ENCODE measurements at regions not wholly inside any gene's neighbourhood (a gene's known extent, or its start where the extent isn't known, plus 50 kb on each side); places are given as distances from the start of the nearest gene placed in this dataset.

DNA sequence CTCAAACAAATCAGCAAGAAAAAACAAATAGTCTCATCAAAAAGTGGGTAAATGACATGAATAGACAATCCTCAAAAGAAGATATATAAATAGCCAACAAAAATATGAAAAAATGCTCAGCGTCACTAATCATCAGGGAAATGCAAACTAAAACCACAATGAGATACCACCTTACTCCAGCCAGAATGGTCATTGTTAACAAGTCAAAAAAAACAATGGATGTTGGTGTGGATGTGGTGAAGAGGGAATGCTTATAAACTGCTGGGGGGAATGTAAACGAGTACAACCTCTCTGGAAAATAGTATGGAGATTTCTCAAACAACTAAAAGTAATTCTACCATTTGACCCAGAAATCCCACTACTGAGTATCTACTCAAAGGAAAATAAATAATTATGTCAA lies 239.2 kb upstream of the RFC3 start:
- Histone ChIP-seq H2BK20ac (ENCODE audit: low read depth, low read length) (no peak overlapping the region), H3K9me1 (ENCODE audit: insufficient read depth, low read length) (no peaks in the 10 kb centered on the region), H2AK5ac (ENCODE audit: low read depth, low read length) (no peak overlapping the region), H4K5ac (ENCODE audit: low read depth, low read length) (no peak overlapping the region), H3K18ac (ENCODE audit: low read depth, low read length) (no peak overlapping the region), H4K20me1 (ENCODE audit: insufficient read depth, low read length) (no peaks in the 10 kb centered on the region), H4K91ac (ENCODE audit: insufficient read depth, low read depth, low read length) (no peak overlapping the region), H2AFZ (replicated peaks; ENCODE audit: low read length, poor library complexity) (no peak overlapping the region), H3K36me3 (ENCODE audit: control insufficient read depth, insufficient read depth, low read length) (no peaks in the 10 kb centered on the region), H3K9ac (ENCODE audit: low read depth, low read length) (no peak overlapping the region), H2AK9ac (replicated peaks; ENCODE audit: low read depth, low read length, poor library complexity) (no peak overlapping the region), H4K8ac (ENCODE audit: low read depth in 2 of 2, low read length in 2 of 2) (no peak overlapping the region), H3K27ac (ENCODE audit: insufficient read depth, low read length) (no peak overlapping the region), H3K56ac (ENCODE audit: extremely low read depth, insufficient read depth, low read length) (no peak overlapping the region), H3K14ac (replicated peaks; ENCODE audit: low read depth, low read length) (no peak overlapping the region), H3K4me2 (ENCODE audit: low read depth, low read length) (no peak overlapping the region), H3K79me1 (ENCODE audit: low read depth in 1 of 2, low read length in 2 of 2) (no peaks in the 10 kb centered on the region), H2BK120ac (ENCODE audit: low read depth, low read length) (no peak overlapping the region), H2BK5ac (ENCODE audit: low read depth, low read length, poor library complexity, severe bottlenecking) (no peak overlapping the region), H3K4me3 (ENCODE audit: insufficient read depth, low read depth, low read length) (no peak overlapping the region), H2BK15ac (ENCODE audit: low read depth, low read length) (no peak overlapping the region), H3K4me1 (ENCODE audit: control insufficient read depth, insufficient read depth, low read length) (no peaks in the 10 kb centered on the region), H3K9me3 (ENCODE audit: control insufficient read depth, insufficient read depth, low read length) (no peaks in the 10 kb centered on the region), H3K4ac (ENCODE audit: low read depth, low read length) (no peak overlapping the region), H3K23ac (ENCODE audit: low read depth, low read length) (no peak overlapping the region), H3K27me3 (ENCODE audit: control insufficient read depth, insufficient read depth, low read length) (no peaks in the 10 kb centered on the region; the same call in 1 of the 2 replicates)
- dilution Hi-C loops (cut with HindIII; ENCODE audit: low sequenced_read_pairs, unreplicated experiment) = no loop called here
- POLR2A ChIA-PET (ENCODE audit: unreplicated experiment) = no interaction called here
- CTCF ChIA-PET = no interaction called here
- in situ Hi-C loops (cut with MboI; ENCODE audit: low sequenced_read_pairs) = no loop called here
- intact Hi-C loops (cut with micrococcal nuclease) = no loop called here
- DNase-seq = no peak
- TF ChIP-seq MAZ (IDR thresholded peaks at IDR 0.05; ENCODE audit: borderline replicate concordance, low read depth, low read length) (no peak), SMC3 (IDR thresholded peaks at IDR 0.05; ENCODE audit: low read depth, low read length) (no peak), CEBPB (IDR thresholded peaks at IDR 0.05; ENCODE audit: low read depth, low read length) (no peak), RAD21 (IDR thresholded peaks at IDR 0.05; ENCODE audit: low read length) (no peak), MXI1 (IDR thresholded peaks at IDR 0.05; ENCODE audit: borderline replicate concordance, low read depth, low read length) (no peak), POLR2A (IDR thresholded peaks at IDR 0.05; ENCODE audit: low read depth, low read length) (no peak), CHD1 (IDR thresholded peaks at IDR 0.05; ENCODE audit: low read depth, low read length) (no peak), FOS (IDR thresholded peaks at IDR 0.05; ENCODE audit: low read depth, low read length) (no peak), MAFK (IDR thresholded peaks at IDR 0.05; ENCODE audit: low read depth, low read length) (no peak), NFE2L2 (IDR thresholded peaks at IDR 0.05; ENCODE audit: low read depth, low read length) (no peak), RCOR1 (IDR thresholded peaks at IDR 0.05; ENCODE audit: insufficient replicate concordance, low read length) (no peak), BHLHE40 (IDR thresholded peaks at IDR 0.05; ENCODE audit: low read depth, low read length) (no peak), RFX5 (IDR thresholded peaks at IDR 0.05; ENCODE audit: low read depth, low read length) (no peak)
- TF ChIP-seq, protein P1, sequence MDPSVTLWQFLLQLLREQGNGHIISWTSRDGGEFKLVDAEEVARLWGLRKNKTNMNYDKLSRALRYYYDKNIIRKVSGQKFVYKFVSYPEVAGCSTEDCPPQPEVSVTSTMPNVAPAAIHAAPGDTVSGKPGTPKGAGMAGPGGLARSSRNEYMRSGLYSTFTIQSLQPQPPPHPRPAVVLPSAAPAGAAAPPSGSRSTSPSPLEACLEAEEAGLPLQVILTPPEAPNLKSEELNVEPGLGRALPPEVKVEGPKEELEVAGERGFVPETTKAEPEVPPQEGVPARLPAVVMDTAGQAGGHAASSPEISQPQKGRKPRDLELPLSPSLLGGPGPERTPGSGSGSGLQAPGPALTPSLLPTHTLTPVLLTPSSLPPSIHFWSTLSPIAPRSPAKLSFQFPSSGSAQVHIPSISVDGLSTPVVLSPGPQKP (IDR thresholded peaks at IDR 0.05; ENCODE audit: borderline replicate concordance, low read depth, low read length) = no peak
- TF ChIP-seq, protein P2, sequence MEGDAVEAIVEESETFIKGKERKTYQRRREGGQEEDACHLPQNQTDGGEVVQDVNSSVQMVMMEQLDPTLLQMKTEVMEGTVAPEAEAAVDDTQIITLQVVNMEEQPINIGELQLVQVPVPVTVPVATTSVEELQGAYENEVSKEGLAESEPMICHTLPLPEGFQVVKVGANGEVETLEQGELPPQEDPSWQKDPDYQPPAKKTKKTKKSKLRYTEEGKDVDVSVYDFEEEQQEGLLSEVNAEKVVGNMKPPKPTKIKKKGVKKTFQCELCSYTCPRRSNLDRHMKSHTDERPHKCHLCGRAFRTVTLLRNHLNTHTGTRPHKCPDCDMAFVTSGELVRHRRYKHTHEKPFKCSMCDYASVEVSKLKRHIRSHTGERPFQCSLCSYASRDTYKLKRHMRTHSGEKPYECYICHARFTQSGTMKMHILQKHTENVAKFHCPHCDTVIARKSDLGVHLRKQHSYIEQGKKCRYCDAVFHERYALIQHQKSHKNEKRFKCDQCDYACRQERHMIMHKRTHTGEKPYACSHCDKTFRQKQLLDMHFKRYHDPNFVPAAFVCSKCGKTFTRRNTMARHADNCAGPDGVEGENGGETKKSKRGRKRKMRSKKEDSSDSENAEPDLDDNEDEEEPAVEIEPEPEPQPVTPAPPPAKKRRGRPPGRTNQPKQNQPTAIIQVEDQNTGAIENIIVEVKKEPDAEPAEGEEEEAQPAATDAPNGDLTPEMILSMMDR (conservative IDR thresholded peaks at IDR 0.05; ENCODE audit: low read depth, low read length) = no peak
- TF ChIP-seq, protein P3, sequence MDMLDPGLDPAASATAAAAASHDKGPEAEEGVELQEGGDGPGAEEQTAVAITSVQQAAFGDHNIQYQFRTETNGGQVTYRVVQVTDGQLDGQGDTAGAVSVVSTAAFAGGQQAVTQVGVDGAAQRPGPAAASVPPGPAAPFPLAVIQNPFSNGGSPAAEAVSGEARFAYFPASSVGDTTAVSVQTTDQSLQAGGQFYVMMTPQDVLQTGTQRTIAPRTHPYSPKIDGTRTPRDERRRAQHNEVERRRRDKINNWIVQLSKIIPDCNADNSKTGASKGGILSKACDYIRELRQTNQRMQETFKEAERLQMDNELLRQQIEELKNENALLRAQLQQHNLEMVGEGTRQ (IDR thresholded peaks at IDR 0.05; ENCODE audit: low read depth, low read length) = no peak
- WGBS, 2 experiments (ENCODE audit: extremely low coverage in 2 of 2, insufficient read length in 1 of 2) = no CpG with 5 or more reads among the region's 2 CpGs
- ATAC-seq (ENCODE audit: low read depth) = no peak
- no TSS peak for BruUV-seq (replicated peaks)

All from IMR-90 (cell line).